B cell (primary cell): ENCODE measurements at regions not wholly inside any gene's neighbourhood (a gene's known extent, or its start where the extent isn't known, plus 50 kb on each side); places are given as distances from the start of the nearest gene placed in this dataset.

Experiments used
- ATAC-seq: fragments of 200-7000 bp; cut with Tn5 transposase; one replicate; pipeline ENCODE4 v1.10.0; 2021; ENCODE audit warnings: low read depth, mild to moderate bottlenecking, moderate number of reproducible peaks, moderate library complexity
- CTCF ChIA-PET: fragments of 350-600 bp; sonication (Branson Sonifier 250); formaldehyde crosslinking; loops from one replicate; lab custom pipeline; 2021; ENCODE audit warnings: antibody characterized with exemption, inconsistent platforms; lab: Charles Lee
- POLR2A ChIA-PET: fragments of 350-600 bp; sonication (Branson Sonifier 250); formaldehyde crosslinking; loops from one replicate; lab custom pipeline; 2021; ENCODE audit warnings: antibody characterized with exemption; lab: Charles Lee
- DNase-seq: peaks from one replicate; pipeline ENCODE4 v3.0.0; 2013
- H2AFZ ChIP-seq: 2 replicates; pipeline ENCODE4 v1.6.1; 2012; ENCODE audit warnings: mild to moderate bottlenecking, low read depth, low read length; ENCODE audit not compliant: insufficient read depth, poor library complexity, severe bottlenecking
- H3K27ac ChIP-seq, 2 donors: 1 replicate in 1 of 2; 2 replicates in 1 of 2; pipeline ENCODE4 v1.5.1; 2012 to 2013; ENCODE audit warnings: low read length in 2 of 2, mild to moderate bottlenecking in 2 of 2, moderate library complexity in 1 of 2
- H3K27me3 ChIP-seq, 4 experiments: fragments of 200-600 bp in 1 of 4; sonication (generic) in 1 of 4; replicated peaks in 1 of 4; 1 replicate in 2 of 4; 2 replicates in 2 of 4; pipeline versions ENCODE4 v1.6.1 to v1.7.0; 2013 to 2016; ENCODE audit warnings: low read length in 3 of 4, mild to moderate bottlenecking in 2 of 4, mixed read lengths in 1 of 4, moderate library complexity in 1 of 4; ENCODE audit not compliant: insufficient read depth in 4 of 4, control insufficient read depth in 3 of 4; ENCODE audit errors: control extremely low read depth in 1 of 4
- H3K36me3 ChIP-seq, 2 experiments: replicated peaks in 1 of 2; 1 replicate in 1 of 2; 2 replicates in 1 of 2; pipeline versions ENCODE4 v1.6.1 to v1.7.1; 2013; ENCODE audit warnings: low read length in 1 of 2; ENCODE audit not compliant: insufficient read depth in 2 of 2, control insufficient read depth in 1 of 2; ENCODE audit errors: control extremely low read depth in 1 of 2, extremely low read depth in 1 of 2
- H3K4me1 ChIP-seq, 2 donors: fragments of 200-600 bp in 1 of 2; sonication (generic) in 1 of 2; 1 replicate in 1 of 2; 2 replicates in 1 of 2; pipeline versions ENCODE4 v1.5.1 to v1.6.1; 2013 to 2017; ENCODE audit warnings: low read length in 2 of 2; ENCODE audit not compliant: control insufficient read depth in 2 of 2, insufficient read depth in 2 of 2
- H3K4me2 ChIP-seq: replicated peaks from 2 replicates; pipeline ENCODE3; 2012; ENCODE audit warnings: mild to moderate bottlenecking, low read depth, low read length; ENCODE audit not compliant: poor library complexity, severe bottlenecking
- H3K4me3 ChIP-seq, 5 experiments: fragments of 200-600 bp in 1 of 5; sonication (generic) in 1 of 5; 1 replicate in 3 of 5; 2 replicates in 2 of 5; pipeline versions ENCODE4 v1.5.1 to v1.7.0; 2011 to 2016; ENCODE audit warnings: low read length in 4 of 5, mild to moderate bottlenecking in 4 of 5, low read depth in 2 of 5, control low read depth in 1 of 5, moderate library complexity in 1 of 5; ENCODE audit not compliant: insufficient read depth in 1 of 5; ENCODE audit errors: control extremely low read depth in 1 of 5, extremely low read depth in 1 of 5
- H3K79me2 ChIP-seq: fragments of 200-600 bp; sonication (generic); one replicate; pipeline ENCODE4 v1.6.0; 2016; ENCODE audit warnings: low read length; ENCODE audit not compliant: control insufficient read depth, insufficient read depth
- H3K9ac ChIP-seq: fragments of 200-600 bp; sonication (generic); 2 replicates; pipeline ENCODE4 v1.6.1; 2017; ENCODE audit warnings: mild to moderate bottlenecking, low read length, moderate library complexity
- H3K9me3 ChIP-seq, 3 donors: one replicate each; pipeline versions ENCODE4 v1.6.1 to v1.7.1; 2013; ENCODE audit warnings: low read length in 2 of 3; ENCODE audit not compliant: control insufficient read depth in 2 of 3, insufficient read depth in 1 of 3; ENCODE audit errors: control extremely low read depth in 1 of 3
- H4K20me1 ChIP-seq: 2 replicates; pipeline ENCODE4 v1.6.0; 2012; ENCODE audit warnings: mild to moderate bottlenecking, low read length; ENCODE audit not compliant: insufficient read depth, control insufficient read depth, poor library complexity, severe bottlenecking
- H3K27ac Mint-ChIP-seq: one replicate; pipeline ENCODE4 v1.8.0; 2021; ENCODE audit warnings: mixed read lengths
- H3K27me3 Mint-ChIP-seq: one replicate; pipeline ENCODE4 v1.8.0; 2021; ENCODE audit warnings: mixed read lengths
- H3K4me1 Mint-ChIP-seq: one replicate; pipeline ENCODE4 v1.8.0; 2021; ENCODE audit warnings: mixed read lengths
- H3K4me3 Mint-ChIP-seq: one replicate; pipeline ENCODE4 v1.8.0; 2021; ENCODE audit warnings: mixed read lengths
- H3K9me3 Mint-ChIP-seq: one replicate; pipeline ENCODE4 v1.8.0; 2022; ENCODE audit warnings: mixed read lengths; ENCODE audit not compliant: insufficient read depth
- CTCF ChIP-seq: fragments of 200-600 bp; IDR thresholded peaks from one replicate; pipeline ENCODE4 v1.8.0; 2022; ENCODE audit warnings: antibody characterized with exemption, mild to moderate bottlenecking
- EZH2 ChIP-seq: IDR thresholded peaks from 2 replicates; pipeline ENCODE4 v1.6.1; 2012; ENCODE audit warnings: borderline replicate concordance, low read depth, mild to moderate bottlenecking, moderate library complexity, low read length; ENCODE audit not compliant: insufficient read depth, poor library complexity, severe bottlenecking
- WGBS: methylation state at CpG from one replicate; pipeline ENCODE4 v1.1.5; 2013; ENCODE audit warnings: missing lambda C conversion rate; ENCODE audit not compliant: insufficient coverage; 5-methylcytosine and 5-hydroxymethylcytosine counted together
- intact Hi-C: fragments of 100-400 bp; cut with micrococcal nuclease; formaldehyde crosslinking; loops from one replicate; pipeline ENCODE4 v1.10.0; 2022

- no peak overlapping the region for H2AFZ ChIP-seq
- no peak overlapping the region for H3K27ac ChIP-seq
- H3K9me3 ChIP-seq, result peaks cover 0 to 1% (median 0%) of the 10 kb centered on the region in 3 donors
- ChIA-PET POLR2A (no interaction called here), CTCF (no interaction called here)
- H3K36me3 ChIP-seq, result no peaks in the 10 kb centered on the region
- H4K20me1 ChIP-seq, result no peaks in the 10 kb centered on the region
- no peak for TF ChIP-seq EZH2
- TF ChIP-seq CTCF, result no peak
- Mint-ChIP-seq H3K9me3 (no peaks in the 10 kb centered on the region), H3K4me3 (no peak overlapping the region), H3K27ac (no peak overlapping the region), H3K27me3 (no peaks in the 10 kb centered on the region), H3K4me1 (peaks cover 13% of the 10 kb centered on the region)
- H3K9ac ChIP-seq, result no peak overlapping the region
- H3K79me2 ChIP-seq, result no peaks in the 10 kb centered on the region
- peaks cover 6 to 7% of the 10 kb centered on the region in 2 donors for H3K4me1 ChIP-seq
- no peak overlapping the region for H3K4me3 ChIP-seq
- no peak overlapping the region for H3K4me2 ChIP-seq
- ATAC-seq (no peak), DNase-seq (no peak)
- no CpG with 5 or more reads among the region's 1 CpG for WGBS
- intact Hi-C loops, result no loop called here
- H3K27me3 ChIP-seq, result no peaks in the 10 kb centered on the region
These were observed 433.3 kb upstream of the TCF4 start for GRCh38 chr18:56021136-56021808.

- no peaks in the 10 kb centered on the region for H3K27me3 Mint-ChIP-seq
- H3K79me2 ChIP-seq, result no peaks in the 10 kb centered on the region
- ATAC-seq, result no peak
- intact Hi-C loops, result no loop called here
- peak overlapping the region; percentile 4 for H3K4me3 Mint-ChIP-seq
- no peak for DNase-seq
- H3K9me3 Mint-ChIP-seq, result no peaks in the 10 kb centered on the region
- CTCF ChIA-PET, result no interaction called here
- no peak overlapping the region for H3K27ac ChIP-seq
- H3K9ac ChIP-seq, result no peak overlapping the region
- no peak overlapping the region for H3K27ac Mint-ChIP-seq
- peak overlapping the region; percentile 29 for H3K4me2 ChIP-seq
- H4K20me1 ChIP-seq, result no peaks in the 10 kb centered on the region
- H3K9me3 ChIP-seq, result peaks cover 0 to 3% (median 1%) of the 10 kb centered on the region in 3 donors
- no peak overlapping the region for H3K4me3 ChIP-seq
- H3K4me1 ChIP-seq, result peaks cover 6 to 7% of the 10 kb centered on the region in 2 donors
- TF ChIP-seq EZH2, result no peak
- no peak for TF ChIP-seq CTCF
- H3K27me3 ChIP-seq, result no peaks in the 10 kb centered on the region
- 73% methylated on average over 3 of the region's 5 CpGs for WGBS
- H3K4me1 Mint-ChIP-seq, result peaks cover 13% of the 10 kb centered on the region
- peak overlapping the region; percentile 60 for H2AFZ ChIP-seq
- no peaks in the 10 kb centered on the region for H3K36me3 ChIP-seq
- POLR2A ChIA-PET, result no interaction called here
These were observed 431.9 kb upstream of the TCF4 start for GRCh38 chr18:56019908-56020307.
